NCI-H345 treated with DMSO at 0.1 percent for 48 hours (cell line): ENCODE measurements at regions not wholly inside any gene's neighbourhood (a gene's known extent, or its start where the extent isn't known, plus 50 kb on each side); places are given as distances from the start of the nearest gene placed in this dataset.

ENCODE experiments used
- DNase-seq: peaks from one replicate; lab custom pipeline; 2025; ENCODE audit not compliant: unreplicated experiment; lab: John Stamatoyannopoulos, UW

GRCh38 chr4:11131491-11131890 lies 297.2 kb downstream of the HS3ST1 start:
- no peak for DNase-seq

GRCh38 chr4:11130195-11130970 lies 298.3 kb downstream of the HS3ST1 start:
- no peak for DNase-seq

- DNase-seq: no peak
Measured at GRCh38 chr4:11120435-11120834, 308.3 kb downstream of the HS3ST1 start.

- no peak for DNase-seq
Measured at GRCh38 chr4:11119474-11119873, 309.2 kb downstream of the HS3ST1 start.

GRCh38 chr4:11118513-11118912 lies 310.2 kb downstream of the HS3ST1 start:
- DNase-seq: no peak

GRCh38 chr4:11116940-11117339 lies 311.8 kb downstream of the HS3ST1 start:
- no peak for DNase-seq

GRCh38 chr4:11111876-11112275 lies 316.8 kb downstream of the HS3ST1 start:
- no peak for DNase-seq

GRCh38 chr4:11111370-11111769 lies 317.3 kb downstream of the HS3ST1 start:
- no peak for DNase-seq

- DNase-seq: no peak
Measured at GRCh38 chr4:11106759-11107158, 321.9 kb downstream of the HS3ST1 start.

- DNase-seq: no peak
Measured at GRCh38 chr4:11106190-11106589, 322.5 kb downstream of the HS3ST1 start.

- no peak for DNase-seq
Measured at GRCh38 chr4:11105715-11106114, 323.0 kb downstream of the HS3ST1 start.

GRCh38 chr4:11098461-11098860 lies 330.2 kb downstream of the HS3ST1 start:
- DNase-seq: no peak

- no peak for DNase-seq
Measured at GRCh38 chr4:11097725-11098124, 331.0 kb downstream of the HS3ST1 start.

GRCh38 chr4:11081006-11081405 lies 347.7 kb downstream of the HS3ST1 start:
- DNase-seq: no peak

- no peak for DNase-seq
Measured at GRCh38 chr4:11079171-11079570, 349.5 kb downstream of the HS3ST1 start.

- no peak for DNase-seq
Measured at GRCh38 chr4:11074581-11075241, 354.0 kb downstream of the HS3ST1 start.

- no peak for DNase-seq
Measured at GRCh38 chr4:11073621-11074051, 355.1 kb downstream of the HS3ST1 start.

- DNase-seq: no peak
Measured at GRCh38 chr4:11072999-11073398, 355.7 kb downstream of the HS3ST1 start.

- no peak for DNase-seq
Measured at GRCh38 chr4:11072463-11072862, 356.2 kb downstream of the HS3ST1 start.

GRCh38 chr4:11070813-11071212 lies 357.9 kb downstream of the HS3ST1 start:
- DNase-seq: no peak

- DNase-seq: no peak
Measured at GRCh38 chr4:11069581-11070211, 359.0 kb downstream of the HS3ST1 start.

GRCh38 chr4:11069083-11069482 lies 359.6 kb downstream of the HS3ST1 start:
- DNase-seq: no peak
